HG02852 (cell line): ENCODE measurements at regions not wholly inside any gene's neighbourhood (a gene's known extent, or its start where the extent isn't known, plus 50 kb on each side); places are given as distances from the start of the nearest gene placed in this dataset.
A peak's percentile ranks its signal among the peaks of the same experiment; 100 is the strongest.

Experiments
- ATAC-seq: cut with Tn5 transposase; IDR thresholded peaks from one replicate; pipeline ENCODE4 v1.9.1; 2021; ENCODE audit warnings: mild to moderate bottlenecking, moderate library complexity; ENCODE audit not compliant: unreplicated experiment

GRCh38 chr2:37541516-37541915, 129.9 kb downstream of the CDC42EP3 start:
- ATAC-seq: no peak

- ATAC-seq: no peak
Measured at GRCh38 chr2:37543999-37544557, 127.4 kb downstream of the CDC42EP3 start.

GRCh38 chr2:37544591-37545031, 126.8 kb downstream of the CDC42EP3 start:
- ATAC-seq: no peak

- ATAC-seq: peak; percentile 55
Measured at GRCh38 chr2:37549598-37549997, 121.8 kb downstream of the CDC42EP3 start.

- peak; percentile 46 for ATAC-seq
Measured at GRCh38 chr2:37550190-37550589, 121.3 kb downstream of the CDC42EP3 start.

GRCh38 chr2:37551783-37552182, 119.7 kb downstream of the CDC42EP3 start:
- no peak for ATAC-seq

GRCh38 chr2:37552339-37552738, 119.1 kb downstream of the CDC42EP3 start:
- no peak for ATAC-seq

GRCh38 chr2:37553411-37554154, 117.9 kb downstream of the CDC42EP3 start:
- no peak for ATAC-seq

GRCh38 chr2:37554155-37554510, 117.3 kb downstream of the CDC42EP3 start:
- ATAC-seq: no peak

GRCh38 chr2:37554687-37555086, 116.8 kb downstream of the CDC42EP3 start:
- no peak for ATAC-seq

- ATAC-seq: no peak
Measured at GRCh38 chr2:37555457-37555856, 116.0 kb downstream of the CDC42EP3 start.

GRCh38 chr2:37556256-37556655, 115.2 kb downstream of the CDC42EP3 start:
- no peak for ATAC-seq

GRCh38 chr2:37558623-37559022, 112.8 kb downstream of the CDC42EP3 start:
- ATAC-seq: peak; percentile 66

- ATAC-seq: no peak
Measured at GRCh38 chr2:37560241-37560848, 111.1 kb downstream of the CDC42EP3 start.

- no peak for ATAC-seq
Measured at GRCh38 chr2:37560863-37561614, 110.4 kb downstream of the CDC42EP3 start.

- ATAC-seq: peak; percentile 73
Measured at GRCh38 chr2:37561615-37562569, 109.5 kb downstream of the CDC42EP3 start.

GRCh38 chr2:37563375-37564015, 107.9 kb downstream of the CDC42EP3 start:
- ATAC-seq: no peak

GRCh38 chr2:37564356-37564755, 107.1 kb downstream of the CDC42EP3 start:
- no peak for ATAC-seq

- no peak for ATAC-seq
Measured at GRCh38 chr2:37566517-37566981, 104.9 kb downstream of the CDC42EP3 start.

- ATAC-seq: no peak
Measured at GRCh38 chr2:37568565-37568964, 102.9 kb downstream of the CDC42EP3 start.
